ENCODE measurements at regions not wholly inside any gene's neighbourhood (a gene's known extent, or its start where the extent isn't known, plus 50 kb on each side); places are given as distances from the start of the nearest gene placed in this dataset.
"Not testable (repeated sequence)": the region's sequence is repeated elsewhere in the genome, so short reads cannot be mapped to it uniquely, and the experiment has no call there.

GRCh38 chr7:131038153-131038552 is 289.5 kb upstream of the MKLN1 start:
- Mint-ChIP-seq H3K27ac (no peak overlapping the region), H3K4me1 (ENCODE audit: low read depth) (peaks cover 43% of the 10 kb centered on the region), H3K4me3 (no peak overlapping the region), H3K27me3 (ENCODE audit: insufficient read depth) (no peaks in the 10 kb centered on the region), H3K9me3 (no peaks in the 10 kb centered on the region), H3K36me3 (ENCODE audit: low read depth) (peaks cover 14% of the 10 kb centered on the region)
- DNase-seq (ENCODE audit: low spot score) = no peak
- intact Hi-C loops (cut with micrococcal nuclease) = loop anchor here (10.0 kb wide), 1 partner anchor 373 kb away; the partner anchor contains the start of gene COPG2

DNA sequence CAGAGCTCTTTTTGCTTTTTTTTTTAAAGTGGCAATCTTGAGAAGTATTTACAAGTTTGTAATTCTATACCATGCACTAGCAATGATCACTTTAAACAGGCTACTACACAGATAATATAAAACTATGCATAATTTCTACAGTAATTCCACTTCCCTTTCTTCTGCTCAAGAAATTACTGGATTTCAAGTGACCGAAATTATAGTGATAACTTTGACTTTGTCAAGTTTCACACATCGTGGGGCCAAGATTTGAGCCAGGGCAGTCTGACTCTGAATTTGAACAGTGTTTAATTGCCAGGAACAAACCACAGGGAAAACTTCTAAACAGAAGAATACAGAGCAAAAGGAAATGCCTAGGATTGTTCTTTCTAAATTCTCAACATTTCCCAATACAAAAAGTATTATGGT is 288.3 kb upstream of the MKLN1 start:
- Mint-ChIP-seq H3K4me3 (no peak overlapping the region), H3K9me3 (no peaks in the 10 kb centered on the region), H3K4me1 (ENCODE audit: low read depth) (peaks cover 34% of the 10 kb centered on the region), H3K36me3 (ENCODE audit: low read depth) (peaks cover 11% of the 10 kb centered on the region), H3K27ac (no peak overlapping the region), H3K27me3 (ENCODE audit: insufficient read depth) (no peaks in the 10 kb centered on the region)
- intact Hi-C loops (cut with micrococcal nuclease) = loop anchor here (10.0 kb wide), 1 partner anchor 375 kb away; the partner anchor contains the start of gene COPG2
- DNase-seq (ENCODE audit: low spot score) = no peak

GRCh38 chr7:131039836-131040235 is 287.8 kb upstream of the MKLN1 start:
- Mint-ChIP-seq H3K4me3 (no peak overlapping the region), H3K9me3 (no peaks in the 10 kb centered on the region), H3K27ac (no peak overlapping the region), H3K27me3 (ENCODE audit: insufficient read depth) (no peaks in the 10 kb centered on the region), H3K36me3 (ENCODE audit: low read depth) (peaks cover 10% of the 10 kb centered on the region), H3K4me1 (ENCODE audit: low read depth) (peaks cover 29% of the 10 kb centered on the region)
- intact Hi-C loops (cut with micrococcal nuclease) = loop anchor here (1.0 to 10.0 kb wide), 8 partner anchors 9 to 473 kb away; partner anchors contain the start of gene COPG2
- no peak for DNase-seq (ENCODE audit: low spot score)

DNA sequence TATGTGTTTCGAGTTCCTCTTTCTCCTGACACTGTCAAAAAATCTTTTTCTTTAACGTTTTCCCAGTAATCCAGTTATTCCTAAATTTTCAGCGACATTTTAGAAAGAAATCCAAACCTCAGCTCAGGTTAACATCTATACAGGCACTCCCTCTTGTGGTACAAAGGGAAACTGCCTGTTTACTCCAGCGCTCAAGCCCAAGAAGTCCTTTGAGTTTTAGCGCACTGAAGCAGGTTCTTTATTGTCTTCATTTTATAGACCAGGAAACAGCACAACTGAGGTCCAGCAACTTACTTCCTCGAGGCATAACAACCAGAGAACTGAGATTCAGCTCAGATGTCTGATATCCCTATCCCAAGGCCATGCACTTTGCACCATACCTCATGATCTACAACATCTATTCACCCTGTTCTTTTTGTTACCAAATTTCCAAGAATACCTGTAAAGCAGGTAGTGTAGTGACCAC is 287.2 kb upstream of the MKLN1 start:
- H3K27ac Mint-ChIP-seq = no peak overlapping the region

GRCh38 chr7:131041012-131041695 is 286.5 kb upstream of the MKLN1 start:
- H3K4me3 Mint-ChIP-seq; H3K27me3 Mint-ChIP-seq (ENCODE audit: insufficient read depth); H3K27ac Mint-ChIP-seq; DNase-seq (ENCODE audit: low spot score); H3K9me3 Mint-ChIP-seq: not testable (repeated sequence)
- intact Hi-C loops (cut with micrococcal nuclease) = loop anchor here (5.0 kb wide), 1 partner anchor 34 kb away; no protein-coding TSS in a partner anchor
- H3K4me1 Mint-ChIP-seq (ENCODE audit: low read depth) = peaks cover 24% of the 10 kb centered on the region
- H3K36me3 Mint-ChIP-seq (ENCODE audit: low read depth) = peaks cover 17% of the 10 kb centered on the region

More for the DNA sequence above, 287.2 kb upstream of the MKLN1 start:
- H3K36me3 Mint-ChIP-seq (ENCODE audit: low read depth) = peaks cover 14% of the 10 kb centered on the region
- H3K27me3 Mint-ChIP-seq (ENCODE audit: insufficient read depth) = no peaks in the 10 kb centered on the region
- peak; percentile 34 for DNase-seq (ENCODE audit: low spot score)
- intact Hi-C loops (cut with micrococcal nuclease) = loop anchor here (1.0 to 5.0 kb wide), 7 partner anchors 9 to 473 kb away; no protein-coding TSS in a partner anchor
- H3K9me3 Mint-ChIP-seq = peaks cover 3% of the 10 kb centered on the region
- no peak overlapping the region for H3K4me3 Mint-ChIP-seq
- peaks cover 24% of the 10 kb centered on the region for H3K4me1 Mint-ChIP-seq (ENCODE audit: low read depth)

DNA sequence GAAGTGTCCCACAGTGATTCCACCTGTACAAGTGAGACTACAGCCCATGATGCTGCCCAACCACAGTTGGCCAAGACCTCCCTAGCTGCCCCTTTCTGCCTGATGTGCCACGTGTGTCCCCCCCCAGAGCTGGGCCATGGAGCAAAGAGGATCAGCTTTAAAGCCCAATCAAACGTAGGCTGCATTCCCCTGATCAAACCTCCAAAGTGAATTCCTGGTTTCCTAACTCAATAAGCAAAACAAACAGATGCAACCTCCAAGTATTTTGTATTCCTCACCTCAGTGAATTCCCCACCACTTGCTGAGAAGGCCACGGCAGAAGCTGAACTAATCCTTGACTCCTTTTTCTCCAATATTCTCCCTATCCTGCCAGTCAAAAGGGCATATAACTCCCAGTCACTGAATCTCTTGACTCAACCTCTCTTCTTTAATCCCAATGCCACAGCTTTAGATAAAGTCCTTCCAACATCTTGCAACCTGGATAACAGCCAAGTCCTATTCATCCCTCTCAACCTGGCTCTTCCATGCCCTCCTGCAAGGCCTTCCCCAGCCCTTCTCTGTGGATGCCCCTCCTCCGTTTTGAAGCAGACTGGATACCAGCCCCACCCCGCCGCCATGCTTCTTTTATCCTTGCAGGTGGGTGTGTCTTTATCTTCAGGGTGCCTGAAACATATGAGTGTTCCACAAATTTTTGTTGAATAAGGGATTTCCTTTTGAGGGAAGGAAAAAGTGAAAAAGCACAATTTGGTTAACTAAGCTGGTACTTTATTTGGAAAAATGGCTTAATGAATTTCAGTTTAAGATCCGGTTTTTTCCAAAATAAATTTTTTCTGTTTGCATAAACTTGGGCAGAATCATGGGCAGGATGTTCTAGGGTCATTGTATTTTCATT is 285.2 kb upstream of the MKLN1 start:
- Mint-ChIP-seq H3K36me3 (ENCODE audit: low read depth) (peaks cover 26% of the 10 kb centered on the region), H3K4me3 (no peak overlapping the region), H3K27me3 (ENCODE audit: insufficient read depth) (no peaks in the 10 kb centered on the region), H3K9me3 (peaks cover 4% of the 10 kb centered on the region), H3K4me1 (ENCODE audit: low read depth) (peaks cover 27% of the 10 kb centered on the region), H3K27ac (no peak overlapping the region)
- intact Hi-C loops (cut with micrococcal nuclease) = loop anchor here (5.0 kb wide), 1 partner anchor 35 kb away; no protein-coding TSS in a partner anchor
- no peak for DNase-seq (ENCODE audit: low spot score)

- DNase-seq (ENCODE audit: low spot score) = no peak
- intact Hi-C loops (cut with micrococcal nuclease) = no loop called here
- H3K4me3 Mint-ChIP-seq = no peak overlapping the region
- H3K27me3 Mint-ChIP-seq (ENCODE audit: insufficient read depth) = no peaks in the 10 kb centered on the region
- H3K27ac Mint-ChIP-seq = no peak overlapping the region
- peaks cover 34% of the 10 kb centered on the region for H3K4me1 Mint-ChIP-seq (ENCODE audit: low read depth)
- peaks cover 36% of the 10 kb centered on the region for H3K36me3 Mint-ChIP-seq (ENCODE audit: low read depth)
- peaks cover 4% of the 10 kb centered on the region for H3K9me3 Mint-ChIP-seq
Measured at GRCh38 chr7:131045526-131045925, 282.1 kb upstream of the MKLN1 start.

DNA sequence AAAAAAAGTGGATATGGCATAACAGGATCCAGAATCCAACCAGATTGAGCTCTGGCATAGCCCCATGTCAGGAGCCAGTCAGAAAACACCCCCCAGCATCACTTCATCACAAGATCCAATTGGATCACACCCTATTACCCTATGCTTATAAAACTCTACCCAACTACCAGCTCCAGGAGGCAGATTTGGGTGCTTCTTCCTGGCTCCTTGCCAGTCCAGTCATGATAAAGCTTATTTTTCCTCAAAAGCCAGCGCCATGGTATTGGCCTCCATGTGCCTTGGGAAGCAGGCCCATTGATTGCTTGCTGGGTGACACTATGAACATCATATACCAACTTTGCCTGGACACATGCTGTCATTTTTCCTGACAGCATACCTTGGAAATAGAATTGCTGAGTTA is 281.4 kb upstream of the MKLN1 start:
- H3K4me3 Mint-ChIP-seq = no peak overlapping the region
- H3K4me1 Mint-ChIP-seq (ENCODE audit: low read depth) = peaks cover 35% of the 10 kb centered on the region
- no peak overlapping the region for H3K27ac Mint-ChIP-seq
- peaks cover 4% of the 10 kb centered on the region for H3K9me3 Mint-ChIP-seq
- no peak for DNase-seq (ENCODE audit: low spot score)
- H3K27me3 Mint-ChIP-seq (ENCODE audit: insufficient read depth) = no peaks in the 10 kb centered on the region
- intact Hi-C loops (cut with micrococcal nuclease) = no loop called here
- peaks cover 37% of the 10 kb centered on the region for H3K36me3 Mint-ChIP-seq (ENCODE audit: low read depth)

GRCh38 chr7:131047651-131048304 is 279.9 kb upstream of the MKLN1 start:
- DNase-seq (ENCODE audit: low spot score) = no peak
- intact Hi-C loops (cut with micrococcal nuclease) = no loop called here
- H3K27ac Mint-ChIP-seq = no peak overlapping the region
- H3K4me3 Mint-ChIP-seq = no peak overlapping the region
- H3K4me1 Mint-ChIP-seq (ENCODE audit: low read depth) = peaks cover 35% of the 10 kb centered on the region
- no peaks in the 10 kb centered on the region for H3K27me3 Mint-ChIP-seq (ENCODE audit: insufficient read depth)
- peaks cover 4% of the 10 kb centered on the region for H3K9me3 Mint-ChIP-seq
- peaks cover 40% of the 10 kb centered on the region for H3K36me3 Mint-ChIP-seq (ENCODE audit: low read depth)

DNA sequence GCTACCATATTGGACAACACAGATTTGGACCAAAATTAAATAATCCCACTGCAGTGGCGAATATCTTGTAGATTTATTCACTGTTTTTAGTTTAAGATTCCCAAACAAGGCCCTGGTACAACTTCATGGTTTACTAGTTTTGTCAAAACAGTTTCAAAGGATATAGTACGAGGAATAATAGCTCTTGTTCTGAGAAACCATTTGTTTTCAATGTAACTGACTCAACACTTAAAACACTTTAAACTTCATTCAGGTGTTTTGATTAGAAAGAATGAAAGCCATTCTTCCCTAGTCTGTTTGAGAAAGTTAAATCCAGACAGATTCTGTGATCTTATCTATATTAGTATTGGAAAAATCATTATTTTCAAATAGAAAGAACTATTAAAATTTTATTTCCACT is 276.4 kb upstream of the MKLN1 start:
- no peaks in the 10 kb centered on the region for H3K9me3 Mint-ChIP-seq

GRCh38 chr7:131052285-131052904 is 275.3 kb upstream of the MKLN1 start:
- Mint-ChIP-seq H3K4me1 (ENCODE audit: low read depth) (peaks cover 59% of the 10 kb centered on the region), H3K36me3 (ENCODE audit: low read depth) (peaks cover 36% of the 10 kb centered on the region), H3K9me3 (no peaks in the 10 kb centered on the region), H3K4me3 (no peak overlapping the region), H3K27me3 (ENCODE audit: insufficient read depth) (no peaks in the 10 kb centered on the region), H3K27ac (no peak overlapping the region)
- intact Hi-C loops (cut with micrococcal nuclease) = no loop called here
- no peak for DNase-seq (ENCODE audit: low spot score)

More for the DNA sequence above, 276.4 kb upstream of the MKLN1 start:
- no peak for DNase-seq (ENCODE audit: low spot score)
- peaks cover 54% of the 10 kb centered on the region for H3K4me1 Mint-ChIP-seq (ENCODE audit: low read depth)
- no peaks in the 10 kb centered on the region for H3K27me3 Mint-ChIP-seq (ENCODE audit: insufficient read depth)
- no peak overlapping the region for H3K4me3 Mint-ChIP-seq
- no peak overlapping the region for H3K27ac Mint-ChIP-seq
- intact Hi-C loops (cut with micrococcal nuclease) = no loop called here
- H3K36me3 Mint-ChIP-seq (ENCODE audit: low read depth) = peaks cover 40% of the 10 kb centered on the region

DNA sequence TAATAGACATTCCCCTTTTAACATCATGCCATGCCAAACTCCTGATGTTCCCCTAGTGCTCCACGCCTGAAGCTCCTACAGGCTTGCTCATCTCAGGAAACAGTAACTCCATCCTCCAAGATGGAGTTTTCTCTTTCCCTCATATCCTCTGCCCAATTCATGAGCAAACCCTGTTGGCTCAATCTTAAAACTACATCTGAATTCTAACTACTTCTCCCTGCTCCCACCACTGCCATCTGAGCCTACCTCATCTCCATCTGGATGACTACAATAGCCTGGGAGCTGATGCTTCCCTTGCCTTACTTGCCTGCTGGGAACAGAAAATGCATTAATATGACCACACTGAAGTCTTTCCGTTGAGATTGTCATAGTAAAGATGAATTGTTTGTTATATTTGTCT is 271.7 kb upstream of the MKLN1 start:
- H3K4me3 Mint-ChIP-seq = no peak overlapping the region
- intact Hi-C loops (cut with micrococcal nuclease) = no loop called here
- peaks cover 27% of the 10 kb centered on the region for H3K36me3 Mint-ChIP-seq (ENCODE audit: low read depth)
- DNase-seq (ENCODE audit: low spot score) = no peak
- H3K27ac Mint-ChIP-seq = no peak overlapping the region
- H3K4me1 Mint-ChIP-seq (ENCODE audit: low read depth) = peaks cover 52% of the 10 kb centered on the region
- H3K9me3 Mint-ChIP-seq = no peaks in the 10 kb centered on the region
- no peaks in the 10 kb centered on the region for H3K27me3 Mint-ChIP-seq (ENCODE audit: insufficient read depth)

All from activated T-helper 1 cell treated with anti-CD3 and anti-CD28 coated beads, Interleukin-12 subunit alpha, Interleukin-12 subunit beta, Interleukin-2, Interleukin-4 antibody, amounts not matched to agents 30 ng/mL and 10 ng/mL and 1 ng/mL, durations not matched to agents 14 hours and 24 hours and 36 hours (primary cell).